GM23338 (cell line): ENCODE measurements at regions not wholly inside any gene's neighbourhood (a gene's known extent, or its start where the extent isn't known, plus 50 kb on each side); places are given as distances from the start of the nearest gene placed in this dataset.

ENCODE experiments used
- ATAC-seq: fragments of 200-7000 bp; cut with Tn5 transposase; 3 replicates; pipeline ENCODE4 v1.9.1; 2020
- DNase-seq: peaks from one replicate; pipeline ENCODE4 v3.0.0-alpha.2; 2015; ENCODE audit warnings: low spot score
- H2AFZ ChIP-seq: fragments of 200-600 bp; sonication (generic); 2 replicates; pipeline ENCODE4 v1.8.0; 2016; ENCODE audit warnings: antibody characterized with exemption, mild to moderate bottlenecking, moderate library complexity
- H3F3A ChIP-seq: fragments of 200-600 bp; sonication (generic); replicated peaks from 2 replicates; pipeline ENCODE4 v1.8.0; 2017; ENCODE audit warnings: antibody characterized with exemption, mixed run types, low read depth
- H3K27ac ChIP-seq: fragments of 200-600 bp; sonication (generic); 2 replicates; pipeline ENCODE4 v1.6.1; 2016; ENCODE audit warnings: low read depth
- H3K27me3 ChIP-seq: fragments of 200-600 bp; sonication (generic); 2 replicates; pipeline ENCODE4 v1.8.0; 2016; ENCODE audit warnings: mild to moderate bottlenecking, mixed run types, moderate library complexity; ENCODE audit not compliant: insufficient read depth
- H3K36me3 ChIP-seq: fragments of 200-600 bp; sonication (generic); 2 replicates; pipeline ENCODE4 v1.8.0; 2016; ENCODE audit warnings: mild to moderate bottlenecking; ENCODE audit not compliant: insufficient read depth
- H3K4me1 ChIP-seq: fragments of 200-600 bp; sonication (generic); 2 replicates; pipeline ENCODE4 v1.8.0; 2016; ENCODE audit warnings: mild to moderate bottlenecking, moderate library complexity; ENCODE audit not compliant: insufficient read depth
- H3K4me2 ChIP-seq: fragments of 200-600 bp; sonication (generic); 2 replicates; pipeline ENCODE4 v1.7.1; 2017; ENCODE audit warnings: mixed run types
- H3K4me3 ChIP-seq: fragments of 200-600 bp; sonication (generic); 2 replicates; pipeline ENCODE4 v1.6.1; 2016; ENCODE audit warnings: mixed run types
- H3K79me2 ChIP-seq: fragments of 200-600 bp; sonication (generic); replicated peaks from 2 replicates; pipeline ENCODE4 v1.8.0; 2017; ENCODE audit warnings: mild to moderate bottlenecking; ENCODE audit not compliant: insufficient read depth
- H3K9me2 ChIP-seq: fragments of 200-600 bp; sonication (generic); 2 replicates; pipeline ENCODE4 v1.8.0; 2017; ENCODE audit not compliant: insufficient read depth
- H4K20me1 ChIP-seq: fragments of 200-600 bp; sonication (generic); replicated peaks from 2 replicates; pipeline ENCODE4 v1.8.0; 2017; ENCODE audit warnings: mild to moderate bottlenecking; ENCODE audit not compliant: insufficient read depth
- H3K27ac Mint-ChIP-seq: 2 replicates; pipeline ENCODE4 v1.8.0; 2020; ENCODE audit warnings: inconsistent platforms, mild to moderate bottlenecking, moderate library complexity, mixed read lengths
- H3K27me3 Mint-ChIP-seq: 3 replicates; pipeline ENCODE4 v1.8.0; 2022; ENCODE audit warnings: low read depth, mild to moderate bottlenecking, moderate library complexity, mixed read lengths, inconsistent platforms; ENCODE audit not compliant: insufficient read depth, poor library complexity
- H3K36me3 Mint-ChIP-seq: 3 replicates; pipeline ENCODE4 v1.8.0; 2021; ENCODE audit warnings: low read depth, mild to moderate bottlenecking, inconsistent platforms, moderate library complexity, mixed read lengths
- H3K4me1 Mint-ChIP-seq: 3 replicates; pipeline ENCODE4 v1.8.0; 2020; ENCODE audit warnings: mild to moderate bottlenecking, inconsistent platforms, mixed read lengths
- H3K4me3 Mint-ChIP-seq: 3 replicates; pipeline ENCODE4 v1.8.0; 2021; ENCODE audit warnings: moderate library complexity, mild to moderate bottlenecking, inconsistent platforms, mixed read lengths
- H3K9me3 Mint-ChIP-seq: 3 replicates; pipeline ENCODE4 v1.8.0; 2020; ENCODE audit warnings: moderate library complexity, mild to moderate bottlenecking, inconsistent platforms, mixed read lengths
- CREB1 ChIP-seq: fragments of 250-450 bp; sonication (Bioruptor Pico); IDR thresholded peaks from 2 replicates; pipeline ENCODE4 v1.5.0; 2020; ENCODE audit warnings: low read depth, mild to moderate bottlenecking, moderate library complexity
- CTCF ChIP-seq, 2 experiments: fragments of 200-600 bp in 1 of 2; sonication (generic) in 1 of 2; conservative IDR thresholded peaks; 2 replicates each; pipeline versions ENCODE4 v1.5.1 to v1.6.1; 2016 to 2017; ENCODE audit warnings: antibody characterized with exemption in 2 of 2, low read depth in 2 of 2, mild to moderate bottlenecking in 2 of 2, moderate library complexity in 1 of 2
- ETS1 ChIP-seq: IDR thresholded peaks from 2 replicates; pipeline ENCODE4 v1.6.1; 2016; ENCODE audit warnings: antibody characterized with exemption
- EZH2 ChIP-seq: fragments of 200-600 bp; sonication (generic); IDR thresholded peaks from one replicate; pipeline ENCODE4 v1.8.0; 2017; ENCODE audit warnings: antibody characterized with exemption, mild to moderate bottlenecking, low read depth; ENCODE audit not compliant: unreplicated experiment
- JUNB ChIP-seq: IDR thresholded peaks from one replicate; pipeline ENCODE4 v1.6.1; 2016; ENCODE audit warnings: antibody characterized with exemption; ENCODE audit not compliant: unreplicated experiment
- POLR2AphosphoS5 ChIP-seq: IDR thresholded peaks from 2 replicates; pipeline ENCODE4 v1.6.1; 2016; ENCODE audit warnings: antibody characterized with exemption, low read depth
- REST ChIP-seq: IDR thresholded peaks from one replicate; pipeline ENCODE4 v1.6.1; 2018; ENCODE audit warnings: antibody characterized with exemption; ENCODE audit not compliant: unreplicated experiment
- STAT1 ChIP-seq: IDR thresholded peaks from one replicate; pipeline ENCODE4 v1.6.1; 2016; ENCODE audit warnings: antibody characterized with exemption; ENCODE audit not compliant: unreplicated experiment
- ZNF114 ChIP-seq: fragments of 250-450 bp; sonication (Bioruptor Pico); IDR thresholded peaks from 2 replicates; pipeline ENCODE4 v1.5.0; 2020; ENCODE audit warnings: mild to moderate bottlenecking, moderate library complexity
- ZNF331 ChIP-seq: fragments of 250-450 bp; sonication (Bioruptor Pico); IDR thresholded peaks from 2 replicates; pipeline ENCODE4 v1.5.0; 2020; ENCODE audit warnings: low read depth, mild to moderate bottlenecking, moderate library complexity
- ZNF462 ChIP-seq: fragments of 250-450 bp; sonication (Bioruptor Pico); IDR thresholded peaks from 2 replicates; pipeline ENCODE4 v1.5.0; 2020; ENCODE audit warnings: mild to moderate bottlenecking, moderate library complexity

GRCh38 chr18:61169386-61169785 lies 163.8 kb upstream of the CDH20 start:
- no peak overlapping the region for H3K4me3 Mint-ChIP-seq
- H3K4me1 Mint-ChIP-seq: peaks cover 3% of the 10 kb centered on the region; the same call in 2 of the 3 replicates
- no peak for DNase-seq
- Histone ChIP-seq H3K36me3 (no peaks in the 10 kb centered on the region), H2AFZ (no peak overlapping the region), H3K9me2 (no peaks in the 10 kb centered on the region; the same call in 1 of the 2 replicates), H4K20me1 (no peaks in the 10 kb centered on the region), H3K4me1 (no peaks in the 10 kb centered on the region; the same call in 1 of the 2 replicates), H3K4me3 (no peak overlapping the region), H3F3A (no peaks in the 10 kb centered on the region), H3K27me3 (no peaks in the 10 kb centered on the region), H3K79me2 (no peaks in the 10 kb centered on the region), H3K4me2 (no peak overlapping the region), H3K27ac (no peak overlapping the region)
- no peaks in the 10 kb centered on the region for H3K9me3 Mint-ChIP-seq
- no peak overlapping the region for H3K27ac Mint-ChIP-seq
- ATAC-seq: no peak
- H3K36me3 Mint-ChIP-seq: no peaks in the 10 kb centered on the region
- TF ChIP-seq STAT1: no peak
- TF ChIP-seq ZNF462 (CRISPR knock-in tag): no peak
- TF ChIP-seq REST: no peak
- TF ChIP-seq ETS1: no peak
- no peak for TF ChIP-seq EZH2
- TF ChIP-seq ZNF114: no peak
- TF ChIP-seq ZNF331 (CRISPR knock-in tag): no peak
- no peak for TF ChIP-seq CTCF (conservative IDR thresholded peaks at IDR 0.05; ENCODE audit: low read depth in 2 of 2)
- no peak for TF ChIP-seq JUNB
- TF ChIP-seq CREB1 (CRISPR knock-in tag): no peak
- no peak for TF ChIP-seq POLR2AphosphoS5
- no peaks in the 10 kb centered on the region for H3K27me3 Mint-ChIP-seq
